ENCODE measurements at regions not wholly inside any gene's neighbourhood (a gene's known extent, or its start where the extent isn't known, plus 50 kb on each side); places are given as distances from the start of the nearest gene placed in this dataset.

DNA sequence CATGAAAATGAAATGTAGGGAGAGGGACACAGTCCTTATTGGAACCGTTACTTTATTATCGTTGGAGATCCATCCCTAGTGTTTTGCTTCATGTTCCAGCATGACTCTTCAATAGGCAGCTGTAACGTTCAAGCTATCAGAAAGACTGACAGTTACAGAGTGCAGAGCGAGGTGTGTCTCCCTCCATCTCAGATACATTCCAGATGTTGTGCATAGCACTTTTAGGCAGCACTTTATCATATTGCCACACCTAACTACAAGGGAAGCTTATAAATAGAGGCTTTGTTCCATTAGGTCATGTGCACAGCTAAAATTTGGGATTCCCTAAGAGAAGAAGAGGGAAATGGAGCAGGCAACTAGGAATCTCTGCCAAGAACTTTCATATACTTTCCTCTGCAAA lies 1009.6 kb downstream of the ROBO2 start:
- Histone ChIP-seq H3K23me2 (ENCODE audit: insufficient read length, low read depth, low read length, poor library complexity, severe bottlenecking) (no peaks in the 10 kb centered on the region), H3K79me2 (ENCODE audit: insufficient read depth, low read length) (no peaks in the 10 kb centered on the region), H2BK12ac (ENCODE audit: insufficient read length, low read depth, low read length) (no peak overlapping the region), H2AFZ (ENCODE audit: low read length) (no peak overlapping the region), H4K5ac (ENCODE audit: insufficient read length, low read depth, low read length) (no peak overlapping the region), H3K79me1 (ENCODE audit: insufficient read depth, low read depth, low read length, poor library complexity, severe bottlenecking) (no peaks in the 10 kb centered on the region), H3K4me2 (ENCODE audit: insufficient read depth, insufficient read length, low read length) (no peak overlapping the region), H3K56ac (ENCODE audit: insufficient read length, low read depth, low read length) (no peak overlapping the region), H3K9me3 (ENCODE audit: control insufficient read depth, low read depth, low read length) (no peaks in the 10 kb centered on the region), H3K4me1 (ENCODE audit: insufficient read depth, low read length) (no peaks in the 10 kb centered on the region), H2AK5ac (ENCODE audit: insufficient read length, low read length) (no peak overlapping the region), H3K9ac (ENCODE audit: extremely low read depth, insufficient read length, low read length) (no peak overlapping the region), H4K8ac (replicated peaks; ENCODE audit: insufficient read length, low read depth, low read length) (no peak overlapping the region), H3K14ac (ENCODE audit: insufficient read depth, low read length) (no peak overlapping the region), H2BK120ac (ENCODE audit: low read depth, low read length, poor library complexity, severe bottlenecking) (no peak overlapping the region), H3K23ac (ENCODE audit: insufficient read length, low read depth, low read length) (no peak overlapping the region), H3K27ac (ENCODE audit: insufficient read length, low read depth, low read length) (no peak overlapping the region), H2BK15ac (ENCODE audit: low read depth, low read length) (no peak overlapping the region), H3K18ac (ENCODE audit: insufficient read length, low read depth, low read length) (no peak overlapping the region), H3K27me3 (ENCODE audit: insufficient read depth, low read length) (no peaks in the 10 kb centered on the region), H2BK5ac (ENCODE audit: insufficient read length, low read length) (no peak overlapping the region), H4K20me1 (ENCODE audit: control insufficient read depth, insufficient read depth, insufficient read length) (no peaks in the 10 kb centered on the region), H4K91ac (ENCODE audit: insufficient read length, low read depth, low read length) (no peak overlapping the region), H3K4ac (ENCODE audit: low read depth, low read length) (no peak overlapping the region), H2BK20ac (ENCODE audit: low read depth, low read length, poor library complexity, severe bottlenecking) (no peak overlapping the region), H3T11ph (ENCODE audit: low read length) (no peak overlapping the region)
- Mint-ChIP-seq H3K4me1 (peaks cover 5 to 6% of the 10 kb centered on the region in 2 experiments; a peak in 3 of 4 replicates), H3K36me3 (ENCODE audit: insufficient read depth in 1 of 3, low read depth in 3 of 3) (no peaks in the 10 kb centered on the region), H3K27me3 (ENCODE audit: low read depth) (no peaks in the 10 kb centered on the region), H3K9me3 (no peaks in the 10 kb centered on the region), H3K27ac (no peak overlapping the region), H3K4me3 (no peak overlapping the region)
- TF ChIP-seq, protein P1, sequence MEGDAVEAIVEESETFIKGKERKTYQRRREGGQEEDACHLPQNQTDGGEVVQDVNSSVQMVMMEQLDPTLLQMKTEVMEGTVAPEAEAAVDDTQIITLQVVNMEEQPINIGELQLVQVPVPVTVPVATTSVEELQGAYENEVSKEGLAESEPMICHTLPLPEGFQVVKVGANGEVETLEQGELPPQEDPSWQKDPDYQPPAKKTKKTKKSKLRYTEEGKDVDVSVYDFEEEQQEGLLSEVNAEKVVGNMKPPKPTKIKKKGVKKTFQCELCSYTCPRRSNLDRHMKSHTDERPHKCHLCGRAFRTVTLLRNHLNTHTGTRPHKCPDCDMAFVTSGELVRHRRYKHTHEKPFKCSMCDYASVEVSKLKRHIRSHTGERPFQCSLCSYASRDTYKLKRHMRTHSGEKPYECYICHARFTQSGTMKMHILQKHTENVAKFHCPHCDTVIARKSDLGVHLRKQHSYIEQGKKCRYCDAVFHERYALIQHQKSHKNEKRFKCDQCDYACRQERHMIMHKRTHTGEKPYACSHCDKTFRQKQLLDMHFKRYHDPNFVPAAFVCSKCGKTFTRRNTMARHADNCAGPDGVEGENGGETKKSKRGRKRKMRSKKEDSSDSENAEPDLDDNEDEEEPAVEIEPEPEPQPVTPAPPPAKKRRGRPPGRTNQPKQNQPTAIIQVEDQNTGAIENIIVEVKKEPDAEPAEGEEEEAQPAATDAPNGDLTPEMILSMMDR (conservative IDR thresholded peaks at IDR 0.05): no peak
- WGBS (ENCODE audit: extremely low coverage, insufficient read length, low lambda C conversion rate): no CpG with 5 or more reads among the region's 4 CpGs
- DNase-seq: no peak
